Cardiac muscle cell (in vitro differentiated cells and primary cell): ENCODE measurements at regions not wholly inside any gene's neighbourhood (a gene's known extent, or its start where the extent isn't known, plus 50 kb on each side); places are given as distances from the start of the nearest gene placed in this dataset.

ENCODE experiments used
- DNase-seq, 2 donors: peaks; one replicate each; pipeline versions ENCODE4 v3.0.0 to v3.0.0-alpha.2; 2010 to 2017; ENCODE audit warnings: low read depth in 1 of 2, low spot score in 1 of 2
- H3K27ac ChIP-seq: fragments of 200-600 bp; sonication (generic); 2 replicates; pipeline ENCODE4 v1.5.1; 2016
- H3K27me3 ChIP-seq: fragments of 200-600 bp; sonication (generic); 2 replicates; pipeline ENCODE4 v1.6.0; 2016; ENCODE audit warnings: control low read depth
- H3K36me3 ChIP-seq: fragments of 200-600 bp; sonication (generic); 2 replicates; pipeline ENCODE4 v1.5.1; 2016; ENCODE audit warnings: control low read depth
- H3K4me1 ChIP-seq: fragments of 200-600 bp; sonication (generic); 2 replicates; pipeline ENCODE4 v1.8.1; 2017; ENCODE audit warnings: low read depth, mild to moderate bottlenecking, mixed run types
- H3K4me3 ChIP-seq: fragments of 200-600 bp; sonication (generic); 2 replicates; pipeline ENCODE4 v1.5.1; 2016; ENCODE audit warnings: mild to moderate bottlenecking
- H3K9me3 ChIP-seq: fragments of 200-600 bp; sonication (generic); 2 replicates; pipeline ENCODE4 v1.5.1; 2017; ENCODE audit warnings: low read depth, mild to moderate bottlenecking, control low read depth
- CTCF ChIP-seq: IDR thresholded peaks from 2 replicates; pipeline ENCODE4 v1.5.1; 2012; ENCODE audit warnings: low read depth, mild to moderate bottlenecking, low read length

GRCh38 chr4:63637270-63637669, 772.0 kb downstream of the TECRL start:
- no peaks in the 10 kb centered on the region for H3K27me3 ChIP-seq
- H3K4me3 ChIP-seq: no peak overlapping the region
- H3K27ac ChIP-seq: no peak overlapping the region
- no peaks in the 10 kb centered on the region for H3K36me3 ChIP-seq
- no peaks in the 10 kb centered on the region for H3K4me1 ChIP-seq
- no peak for TF ChIP-seq CTCF
- H3K9me3 ChIP-seq: no peaks in the 10 kb centered on the region
- DNase-seq: no peak

- no peaks in the 10 kb centered on the region for H3K4me1 ChIP-seq
- no peak overlapping the region for H3K27ac ChIP-seq
- H3K27me3 ChIP-seq: no peaks in the 10 kb centered on the region
- TF ChIP-seq CTCF: no peak
- H3K36me3 ChIP-seq: no peaks in the 10 kb centered on the region
- DNase-seq: no peak
- H3K9me3 ChIP-seq: no peaks in the 10 kb centered on the region
- H3K4me3 ChIP-seq: no peak overlapping the region
These were observed 776.4 kb downstream of the TECRL start for GRCh38 chr4:63632858-63633257.

DNA sequence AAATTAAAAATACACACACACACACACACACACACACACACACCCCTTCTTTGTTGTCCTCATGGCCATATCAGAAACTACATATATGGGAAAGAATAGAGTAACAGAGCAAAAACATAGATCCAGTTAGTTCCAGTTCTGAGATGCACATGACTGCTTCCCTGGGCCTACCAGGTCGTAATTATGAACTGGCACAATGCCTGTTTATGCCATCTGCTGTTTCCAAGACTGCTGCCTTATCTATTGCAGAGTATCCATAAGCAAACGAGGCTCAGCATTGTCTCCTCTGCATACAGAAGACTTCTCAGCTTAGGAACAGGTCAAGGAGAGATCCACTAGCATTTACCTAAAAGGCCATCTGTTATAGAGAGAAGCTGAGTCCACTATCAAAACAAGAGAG, 789.0 kb downstream of the TECRL start:
- TF ChIP-seq CTCF: no peak
- Histone ChIP-seq H3K4me1 (peaks cover 5% of the 10 kb centered on the region), H3K4me3 (no peak overlapping the region), H3K9me3 (no peaks in the 10 kb centered on the region), H3K36me3 (no peaks in the 10 kb centered on the region), H3K27ac (no peak overlapping the region), H3K27me3 (no peaks in the 10 kb centered on the region)
- DNase-seq: no peak

GRCh38 chr4:63619771-63620170, 789.5 kb downstream of the TECRL start:
- Histone ChIP-seq H3K4me1 (peaks cover 5% of the 10 kb centered on the region), H3K9me3 (no peaks in the 10 kb centered on the region), H3K4me3 (no peak overlapping the region), H3K27me3 (no peaks in the 10 kb centered on the region), H3K27ac (no peak overlapping the region), H3K36me3 (no peaks in the 10 kb centered on the region)
- TF ChIP-seq CTCF: no peak
- DNase-seq: peak in 1 of 2 donors; percentile 2

DNA sequence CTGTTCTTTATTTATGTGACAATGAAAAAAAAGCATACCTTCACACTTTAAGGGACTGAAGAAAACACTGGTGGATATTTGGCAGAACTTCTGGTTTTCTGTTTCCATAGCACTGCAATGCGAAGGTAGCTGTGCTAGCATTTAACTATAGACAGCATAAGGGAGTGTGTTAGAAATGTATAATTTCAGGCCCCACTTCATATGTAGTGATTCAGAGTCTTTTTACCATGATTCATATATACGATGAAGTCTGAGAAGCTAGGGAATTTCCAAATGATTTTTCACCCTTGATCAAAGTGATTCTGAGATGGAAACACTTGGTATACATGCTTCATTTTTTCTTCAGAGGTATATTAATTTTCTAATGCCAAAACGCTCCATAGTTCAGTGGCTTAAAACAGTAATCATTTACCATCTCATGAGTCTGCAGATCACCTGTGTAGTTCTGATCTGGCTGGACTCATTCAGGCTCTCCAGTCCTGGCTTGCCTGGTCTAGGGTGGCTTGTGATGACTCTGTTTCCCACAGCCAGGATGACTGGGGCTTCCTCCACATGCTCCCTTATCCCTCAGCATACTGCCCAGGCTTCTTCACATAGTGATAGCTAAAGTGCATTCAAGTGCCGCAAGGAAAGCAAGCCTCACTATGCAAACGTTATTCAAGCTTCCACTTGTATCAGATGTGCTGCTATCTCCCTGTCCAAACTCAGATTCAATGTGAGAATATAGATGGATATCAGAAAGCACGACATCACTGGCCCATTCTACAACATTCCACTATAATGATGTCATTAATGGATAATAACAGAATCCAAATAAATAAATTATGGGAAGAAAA, 790.1 kb downstream of the TECRL start:
- Histone ChIP-seq H3K9me3 (no peaks in the 10 kb centered on the region), H3K4me3 (no peak overlapping the region), H3K27me3 (no peaks in the 10 kb centered on the region), H3K27ac (no peak overlapping the region), H3K4me1 (peaks cover 5% of the 10 kb centered on the region), H3K36me3 (no peaks in the 10 kb centered on the region)
- peak in 1 of 2 donors; percentile 32 for DNase-seq
- no peak for TF ChIP-seq CTCF
